Retinal pigment epithelial cell (primary cell): ENCODE measurements at regions not wholly inside any gene's neighbourhood (a gene's known extent, or its start where the extent isn't known, plus 50 kb on each side); places are given as distances from the start of the nearest gene placed in this dataset.

Source experiments
- DNase-seq: peaks from one replicate; pipeline ENCODE4 v3.0.0-alpha.2; 2010; ENCODE audit warnings: low read depth
- H3K4me3 ChIP-seq: 2 replicates; pipeline ENCODE4 v1.5.1; 2011; ENCODE audit warnings: mild to moderate bottlenecking, low read length, control low read depth, moderate library complexity
- CTCF ChIP-seq: conservative IDR thresholded peaks from 2 replicates; pipeline ENCODE4 v1.5.1; 2011; ENCODE audit warnings: low read depth, low read length, control low read depth, inconsistent platforms

- no peak for TF ChIP-seq CTCF
- no peak for DNase-seq
- H3K4me3 ChIP-seq: no peak overlapping the region
Measured at GRCh38 chrX:15163131-15163530, 106.8 kb downstream of the ASB9 start.

DNA sequence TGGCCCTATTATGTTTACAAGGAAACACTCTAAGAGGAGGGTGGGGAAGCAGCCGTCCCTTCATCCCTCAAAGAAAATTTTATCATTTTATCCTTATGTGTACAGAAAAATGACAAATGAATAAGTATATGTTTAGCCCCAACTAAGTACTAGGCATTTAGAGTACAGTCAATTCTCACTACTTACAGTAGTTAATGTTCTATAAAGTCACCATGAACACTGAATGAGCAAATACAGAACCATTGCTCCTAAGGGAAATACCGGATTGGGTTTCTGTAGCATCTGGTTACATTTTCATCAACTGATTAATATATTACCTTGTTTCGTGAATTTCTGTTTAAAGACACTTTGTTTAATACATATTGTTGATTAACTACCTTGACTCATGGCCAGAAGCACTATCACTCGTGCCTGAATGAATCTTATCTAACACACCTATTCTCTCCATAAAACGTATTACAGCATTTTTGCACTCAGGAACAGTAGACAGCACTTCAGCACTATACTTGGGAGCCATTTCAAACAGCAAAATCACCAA, 109.3 kb downstream of the ASB9 start:
- no peak for DNase-seq
- no peak overlapping the region for H3K4me3 ChIP-seq
- no peak for TF ChIP-seq CTCF

DNA sequence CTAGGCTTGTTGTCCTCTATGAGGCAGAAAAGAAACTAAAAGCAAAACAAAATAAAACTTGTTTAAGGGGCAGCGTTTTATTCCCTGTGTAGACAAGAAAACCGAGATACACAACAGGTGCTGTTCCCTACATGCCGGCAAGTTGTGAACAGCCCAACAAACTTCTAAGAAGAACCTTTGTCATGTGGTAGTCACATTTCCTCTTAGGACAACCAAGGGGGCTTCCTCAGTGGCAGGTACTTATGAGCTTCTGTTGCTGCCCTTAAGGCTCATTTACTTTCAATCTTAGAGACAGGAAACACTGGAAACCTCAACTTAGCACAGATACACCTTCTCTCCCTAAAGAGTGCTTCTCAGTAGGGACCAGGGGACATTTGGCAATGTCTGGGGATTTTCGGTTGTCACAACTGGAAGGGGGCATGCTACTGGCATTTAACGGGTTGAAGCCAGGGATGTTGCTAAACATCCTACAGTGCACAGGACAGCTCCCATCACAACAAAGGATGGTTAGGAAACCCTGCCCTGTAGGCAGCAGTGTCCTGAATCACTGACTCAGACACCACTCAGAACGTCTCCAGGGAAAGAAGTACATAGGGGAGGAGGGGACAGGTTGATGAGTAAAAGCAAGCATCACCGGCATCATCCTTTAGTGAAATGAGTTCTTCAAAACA, 111.0 kb downstream of the ASB9 start:
- no peak for DNase-seq
- TF ChIP-seq CTCF: no peak
- H3K4me3 ChIP-seq: no peak overlapping the region

DNA sequence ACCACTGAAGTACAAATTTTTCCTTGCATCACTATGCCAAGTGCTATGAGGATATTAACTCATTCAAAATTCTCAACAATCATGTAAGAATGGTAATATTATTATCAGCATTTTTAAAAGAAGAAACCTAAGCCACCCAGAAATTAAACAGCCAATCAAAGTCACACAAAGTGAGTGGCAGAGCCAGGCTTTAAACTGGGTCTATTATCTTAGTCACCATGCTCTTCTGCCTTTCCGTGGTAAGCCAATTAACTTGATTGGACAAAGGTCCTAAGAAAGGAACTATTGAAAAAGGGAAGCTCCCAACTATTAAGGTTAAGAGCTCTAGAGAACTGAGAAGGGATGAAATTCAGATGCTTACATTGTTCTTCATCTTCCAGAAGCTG, 111.5 kb downstream of the ASB9 start:
- TF ChIP-seq CTCF: no peak
- no peak for DNase-seq
- no peak overlapping the region for H3K4me3 ChIP-seq

GRCh38 chrX:15157624-15158023, 112.3 kb downstream of the ASB9 start:
- no peak overlapping the region for H3K4me3 ChIP-seq
- TF ChIP-seq CTCF: no peak
- no peak for DNase-seq

- no peak for DNase-seq
- TF ChIP-seq CTCF: no peak
- no peak overlapping the region for H3K4me3 ChIP-seq
Measured at GRCh38 chrX:15151267-15152186, 118.4 kb downstream of the ASB9 start.

GRCh38 chrX:15150586-15150985, 119.3 kb downstream of the ASB9 start:
- TF ChIP-seq CTCF: no peak
- no peak overlapping the region for H3K4me3 ChIP-seq
- no peak for DNase-seq
